ENCODE measurements at regions not wholly inside any gene's neighbourhood (a gene's known extent, or its start where the extent isn't known, plus 50 kb on each side); places are given as distances from the start of the nearest gene placed in this dataset.

- WGBS (ENCODE audit: extremely low coverage, insufficient coverage, insufficient read length), result no CpG with 5 or more reads among the region's 11 CpGs
- H4K12ac ChIP-seq (ENCODE audit: low read depth, low read length), result no peak overlapping the region
- no peak overlapping the region for H2BK5ac ChIP-seq (ENCODE audit: low read depth, low read length, poor library complexity)
- H3K14ac ChIP-seq (ENCODE audit: low read length), result no peak overlapping the region
- no peak overlapping the region for H4K8ac ChIP-seq (ENCODE audit: low read depth, low read length)
- no peak overlapping the region for H3K9ac ChIP-seq (ENCODE audit: low read length)
- H3K4me3 ChIP-seq (ENCODE audit: low read depth, low read length), result no peak overlapping the region
- no peak overlapping the region for H4K91ac ChIP-seq (ENCODE audit: low read depth, low read length)
- H3K4ac ChIP-seq (ENCODE audit: low read depth, low read length), result no peak overlapping the region
- H3K27ac ChIP-seq (ENCODE audit: low read depth, low read length), result no peak overlapping the region
- no peaks in the 10 kb centered on the region for H3K9me3 ChIP-seq (ENCODE audit: insufficient read depth, low read depth, low read length)
- peaks cover 3% of the 10 kb centered on the region in 2 experiments for H3K4me1 ChIP-seq (ENCODE audit: control insufficient read depth in 1 of 2, insufficient read depth in 2 of 2, low read length in 2 of 2)
- no peak overlapping the region for H2BK120ac ChIP-seq (ENCODE audit: insufficient read depth, low read length, poor library complexity)
- peaks cover 3% of the 10 kb centered on the region for H3K79me1 ChIP-seq (ENCODE audit: low read length)
- no peak overlapping the region for H3K4me2 ChIP-seq (ENCODE audit: low read length)
- H3K18ac ChIP-seq (ENCODE audit: low read length), result no peak overlapping the region
- H2AFZ ChIP-seq (ENCODE audit: insufficient read depth, low read length, poor library complexity), result no peak overlapping the region
- no peak for DNase-seq
- H3K36me3 ChIP-seq (ENCODE audit: control insufficient read depth in 1 of 2, insufficient read depth in 2 of 2, low read length in 2 of 2), result no peaks in the 10 kb centered on the region
- H3K79me2 ChIP-seq (ENCODE audit: control insufficient read depth, insufficient read depth, low read length, poor library complexity), result no peaks in the 10 kb centered on the region
- no peaks in the 10 kb centered on the region for H3K27me3 ChIP-seq (ENCODE audit: insufficient read depth, low read length)
- H3K23ac ChIP-seq (ENCODE audit: low read length), result no peak overlapping the region
- H2AK5ac ChIP-seq (ENCODE audit: low read length), result no peak overlapping the region
- H2BK12ac ChIP-seq (ENCODE audit: low read length), result no peak overlapping the region
Measured at GRCh38 chr15:38705436-38706219, 141.0 kb upstream of the RASGRP1 start.

- Histone ChIP-seq H3K23ac (ENCODE audit: low read length) (no peak overlapping the region), H3K4me2 (ENCODE audit: low read length) (no peak overlapping the region), H3K9ac (ENCODE audit: low read length) (no peak overlapping the region), H3K9me3 (ENCODE audit: insufficient read depth, low read depth, low read length) (no peaks in the 10 kb centered on the region), H3K4me1 (ENCODE audit: control insufficient read depth in 1 of 2, insufficient read depth in 2 of 2, low read length in 2 of 2) (peaks cover 3% of the 10 kb centered on the region in 2 experiments), H3K36me3 (ENCODE audit: control insufficient read depth in 1 of 2, insufficient read depth in 2 of 2, low read length in 2 of 2) (no peaks in the 10 kb centered on the region), H3K4me3 (ENCODE audit: low read depth, low read length) (no peak overlapping the region), H2BK5ac (ENCODE audit: low read depth, low read length, poor library complexity) (no peak overlapping the region), H3K18ac (ENCODE audit: low read length) (no peak overlapping the region), H2BK12ac (ENCODE audit: low read length) (no peak overlapping the region), H2AK5ac (ENCODE audit: low read length) (no peak overlapping the region), H2AFZ (ENCODE audit: insufficient read depth, low read length, poor library complexity) (no peak overlapping the region), H3K4ac (ENCODE audit: low read depth, low read length) (no peak overlapping the region), H3K14ac (ENCODE audit: low read length) (no peak overlapping the region), H3K79me1 (ENCODE audit: low read length) (peaks cover 5% of the 10 kb centered on the region), H3K27me3 (ENCODE audit: insufficient read depth, low read length) (no peaks in the 10 kb centered on the region), H4K12ac (ENCODE audit: low read depth, low read length) (no peak overlapping the region), H4K91ac (ENCODE audit: low read depth, low read length) (no peak overlapping the region), H3K27ac (ENCODE audit: low read depth, low read length) (no peak overlapping the region), H4K8ac (ENCODE audit: low read depth, low read length) (no peak overlapping the region), H2BK120ac (ENCODE audit: insufficient read depth, low read length, poor library complexity) (no peak overlapping the region), H3K79me2 (ENCODE audit: control insufficient read depth, insufficient read depth, low read length, poor library complexity) (no peaks in the 10 kb centered on the region)
- WGBS (ENCODE audit: extremely low coverage, insufficient coverage, insufficient read length), result no CpG with 5 or more reads among the region's 5 CpGs
- DNase-seq, result no peak
Measured at GRCh38 chr15:38706956-38707355, 142.3 kb upstream of the RASGRP1 start.

- no peak overlapping the region for H2BK120ac ChIP-seq (ENCODE audit: insufficient read depth, low read length, poor library complexity)
- H4K12ac ChIP-seq (ENCODE audit: low read depth, low read length), result no peak overlapping the region
- H3K23ac ChIP-seq (ENCODE audit: low read length), result no peak overlapping the region
- H3K4me3 ChIP-seq (ENCODE audit: low read depth, low read length), result no peak overlapping the region
- no peak overlapping the region for H2AFZ ChIP-seq (ENCODE audit: insufficient read depth, low read length, poor library complexity)
- no peak overlapping the region for H3K18ac ChIP-seq (ENCODE audit: low read length)
- no peaks in the 10 kb centered on the region for H3K27me3 ChIP-seq (ENCODE audit: insufficient read depth, low read length)
- no peak overlapping the region for H3K14ac ChIP-seq (ENCODE audit: low read length)
- H2BK12ac ChIP-seq (ENCODE audit: low read length), result no peak overlapping the region
- no peak overlapping the region for H3K4ac ChIP-seq (ENCODE audit: low read depth, low read length)
- no peaks in the 10 kb centered on the region for H3K9me3 ChIP-seq (ENCODE audit: insufficient read depth, low read depth, low read length)
- H3K79me1 ChIP-seq (ENCODE audit: low read length), result peaks cover 2% of the 10 kb centered on the region
- H3K36me3 ChIP-seq (ENCODE audit: control insufficient read depth in 1 of 2, insufficient read depth in 2 of 2, low read length in 2 of 2), result no peaks in the 10 kb centered on the region
- H3K9ac ChIP-seq (ENCODE audit: low read length), result no peak overlapping the region
- no peak overlapping the region for H2BK5ac ChIP-seq (ENCODE audit: low read depth, low read length, poor library complexity)
- no peaks in the 10 kb centered on the region for H3K4me1 ChIP-seq (ENCODE audit: control insufficient read depth in 1 of 2, insufficient read depth in 2 of 2, low read length in 2 of 2)
- no peaks in the 10 kb centered on the region for H3K79me2 ChIP-seq (ENCODE audit: control insufficient read depth, insufficient read depth, low read length, poor library complexity)
- peak; percentile 40 to 78 for DNase-seq
- no CpG with 5 or more reads among the region's 8 CpGs for WGBS (ENCODE audit: extremely low coverage, insufficient coverage, insufficient read length)
- H3K4me2 ChIP-seq (ENCODE audit: low read length), result no peak overlapping the region
- no peak overlapping the region for H2AK5ac ChIP-seq (ENCODE audit: low read length)
- H4K91ac ChIP-seq (ENCODE audit: low read depth, low read length), result no peak overlapping the region
- no peak overlapping the region for H4K8ac ChIP-seq (ENCODE audit: low read depth, low read length)
- no peak overlapping the region for H3K27ac ChIP-seq (ENCODE audit: low read depth, low read length)
Measured at GRCh38 chr15:38707802-38708671, 143.4 kb upstream of the RASGRP1 start.

- no peaks in the 10 kb centered on the region for H3K4me1 ChIP-seq (ENCODE audit: control insufficient read depth in 1 of 2, insufficient read depth in 2 of 2, low read length in 2 of 2)
- WGBS (ENCODE audit: extremely low coverage, insufficient coverage, insufficient read length), result no CpG with 5 or more reads among the region's 4 CpGs
- H3K9ac ChIP-seq (ENCODE audit: low read length), result no peak overlapping the region
- no peak overlapping the region for H2AK5ac ChIP-seq (ENCODE audit: low read length)
- H3K14ac ChIP-seq (ENCODE audit: low read length), result no peak overlapping the region
- no peaks in the 10 kb centered on the region for H3K27me3 ChIP-seq (ENCODE audit: insufficient read depth, low read length)
- no peak overlapping the region for H3K18ac ChIP-seq (ENCODE audit: low read length)
- H4K12ac ChIP-seq (ENCODE audit: low read depth, low read length), result no peak overlapping the region
- H3K4me3 ChIP-seq (ENCODE audit: low read depth, low read length), result no peak overlapping the region
- no peak for DNase-seq
- H3K79me2 ChIP-seq (ENCODE audit: control insufficient read depth, insufficient read depth, low read length, poor library complexity), result no peaks in the 10 kb centered on the region
- no peak overlapping the region for H3K27ac ChIP-seq (ENCODE audit: low read depth, low read length)
- H4K91ac ChIP-seq (ENCODE audit: low read depth, low read length), result no peak overlapping the region
- H2AFZ ChIP-seq (ENCODE audit: insufficient read depth, low read length, poor library complexity), result no peak overlapping the region
- H2BK5ac ChIP-seq (ENCODE audit: low read depth, low read length, poor library complexity), result no peak overlapping the region
- no peak overlapping the region for H2BK120ac ChIP-seq (ENCODE audit: insufficient read depth, low read length, poor library complexity)
- no peaks in the 10 kb centered on the region for H3K36me3 ChIP-seq (ENCODE audit: control insufficient read depth in 1 of 2, insufficient read depth in 2 of 2, low read length in 2 of 2)
- no peaks in the 10 kb centered on the region for H3K9me3 ChIP-seq (ENCODE audit: insufficient read depth, low read depth, low read length)
- no peak overlapping the region for H4K8ac ChIP-seq (ENCODE audit: low read depth, low read length)
- H3K79me1 ChIP-seq (ENCODE audit: low read length), result peaks cover 2% of the 10 kb centered on the region
- no peak overlapping the region for H3K4me2 ChIP-seq (ENCODE audit: low read length)
- no peak overlapping the region for H2BK12ac ChIP-seq (ENCODE audit: low read length)
- no peak overlapping the region for H3K4ac ChIP-seq (ENCODE audit: low read depth, low read length)
- peak overlapping the region; percentile 55 for H3K23ac ChIP-seq (ENCODE audit: low read length)
Measured at GRCh38 chr15:38708672-38709180, 144.1 kb upstream of the RASGRP1 start.

Measured in trophoblast cell (in vitro differentiated cells and primary cell).